ENCODE measurements at regions not wholly inside any gene's neighbourhood (a gene's known extent, or its start where the extent isn't known, plus 50 kb on each side); places are given as distances from the start of the nearest gene placed in this dataset.
"Not testable (repeated sequence)": the region's sequence is repeated elsewhere in the genome, so short reads cannot be mapped to it uniquely, and the experiment has no call there.

GRCh38 chr6:135673501-135674309 is 176.2 kb upstream of the AHI1 start:
- no peak for ATAC-seq
- TF ChIP-seq CTCF (IDR thresholded peaks at IDR 0.05), result no peak
- DNase-seq, result no peak
- no peak overlapping the region for H3K4me3 ChIP-seq
- intact Hi-C loops (cut with DNase I), result no loop called here
- no peaks in the 10 kb centered on the region for H3K9me3 ChIP-seq
- H3K27ac ChIP-seq, result no peak overlapping the region
- no peaks in the 10 kb centered on the region for H3K36me3 ChIP-seq
- H3K4me1 ChIP-seq, result no peaks in the 10 kb centered on the region
- H3K27me3 ChIP-seq, result no peaks in the 10 kb centered on the region

GRCh38 chr6:135675026-135675425 is 176.5 kb upstream of the PDE7B start:
- Histone ChIP-seq H3K4me1 (no peaks in the 10 kb centered on the region), H3K4me3 (no peak overlapping the region), H3K27me3 (no peaks in the 10 kb centered on the region), H3K36me3 (no peaks in the 10 kb centered on the region), H3K27ac (no peak overlapping the region), H3K9me3 (no peaks in the 10 kb centered on the region)
- intact Hi-C loops (cut with DNase I), result no loop called here
- ATAC-seq (no peak), DNase-seq (no peak)
- no peak for TF ChIP-seq CTCF (IDR thresholded peaks at IDR 0.05)

- DNase-seq, result no peak
- H3K27ac ChIP-seq, result no peak overlapping the region
- H3K9me3 ChIP-seq, result no peaks in the 10 kb centered on the region
- H3K4me1 ChIP-seq, result no peaks in the 10 kb centered on the region
- H3K36me3 ChIP-seq, result no peaks in the 10 kb centered on the region
- no peak for TF ChIP-seq CTCF (IDR thresholded peaks at IDR 0.05)
- intact Hi-C loops (cut with DNase I), result no loop called here
- no peak for ATAC-seq
- no peaks in the 10 kb centered on the region for H3K27me3 ChIP-seq
- H3K4me3 ChIP-seq, result no peak overlapping the region
Measured at GRCh38 chr6:135675862-135676261, 175.6 kb upstream of the PDE7B start.

GRCh38 chr6:135680964-135681913 is 170.3 kb upstream of the PDE7B start:
- Histone ChIP-seq H3K27ac (no peak overlapping the region), H3K36me3 (no peaks in the 10 kb centered on the region), H3K27me3 (no peaks in the 10 kb centered on the region), H3K4me1 (peaks cover 2% of the 10 kb centered on the region), H3K9me3 (no peaks in the 10 kb centered on the region), H3K4me3 (no peak overlapping the region)
- DNase-seq, result no peak
- no peak for TF ChIP-seq CTCF (IDR thresholded peaks at IDR 0.05)
- intact Hi-C loops (cut with DNase I), result no loop called here
- ATAC-seq, result no peak

GRCh38 chr6:135686784-135687301 is 164.7 kb upstream of the PDE7B start:
- no peaks in the 10 kb centered on the region for H3K36me3 ChIP-seq
- peaks cover 3% of the 10 kb centered on the region for H3K4me1 ChIP-seq
- no peak for TF ChIP-seq CTCF (IDR thresholded peaks at IDR 0.05)
- DNase-seq (no peak), ATAC-seq (peak; percentile 35)
- H3K4me3 ChIP-seq, result no peak overlapping the region
- H3K27me3 ChIP-seq, result no peaks in the 10 kb centered on the region
- intact Hi-C loops (cut with DNase I), result no loop called here
- peak overlapping the region; percentile 30 for H3K27ac ChIP-seq
- H3K9me3 ChIP-seq, result no peaks in the 10 kb centered on the region

- H3K4me1 ChIP-seq; intact Hi-C loops (cut with DNase I); H3K27me3 ChIP-seq; H3K9me3 ChIP-seq; H3K4me3 ChIP-seq; DNase-seq; H3K36me3 ChIP-seq; ATAC-seq; H3K27ac ChIP-seq: not testable (repeated sequence)
Measured at GRCh38 chr6:135688476-135688875, 163.0 kb upstream of the PDE7B start.

Data from upper lobe of right lung (tissue), 1 donor.